ENCODE measurements at regions not wholly inside any gene's neighbourhood (a gene's known extent, or its start where the extent isn't known, plus 50 kb on each side); places are given as distances from the start of the nearest gene placed in this dataset.

GRCh38 chr17:71109697-71110096 lies 940.4 kb downstream of the KCNJ2 start:
- H3K9me3 ChIP-seq (ENCODE audit: low read depth, low read length, poor library complexity, severe bottlenecking), result no peaks in the 10 kb centered on the region
- no peaks in the 10 kb centered on the region for H3K27me3 ChIP-seq (replicated peaks; ENCODE audit: insufficient read depth, low read depth, low read length, poor library complexity)
- no peak for DNase-seq (ENCODE audit: low spot score)
- no peaks in the 10 kb centered on the region for H3K36me3 ChIP-seq (ENCODE audit: insufficient read depth, low read length, poor library complexity, severe bottlenecking)
- POLR2A ChIA-PET (ENCODE audit: low non-redundant PET), result no interaction called here
- H3K27ac ChIP-seq (ENCODE audit: low read depth, low read length, poor library complexity, severe bottlenecking), result no peak overlapping the region
- CTCF ChIA-PET, result no interaction called here
- no TSS peak for BruUV-seq (replicated peaks)
- no peaks in the 10 kb centered on the region for H3K4me1 ChIP-seq (ENCODE audit: insufficient read depth, low read length, poor library complexity, severe bottlenecking)
- intact Hi-C loops (cut with micrococcal nuclease; ENCODE audit: unreplicated experiment), result no loop called here
- no peak for TF ChIP-seq EZH2 (IDR thresholded peaks at IDR 0.05; ENCODE audit: borderline replicate concordance, low read depth, low read length, poor library complexity, severe bottlenecking)
- no peak for TF ChIP-seq CTCF (conservative IDR thresholded peaks at IDR 0.05; ENCODE audit: low read depth, low read length)
- no peak overlapping the region for H3K4me3 ChIP-seq (ENCODE audit: low read depth, low read length, poor library complexity, severe bottlenecking)

- DNase-seq (ENCODE audit: low spot score), result no peak
- no peak for TF ChIP-seq EZH2 (IDR thresholded peaks at IDR 0.05; ENCODE audit: borderline replicate concordance, low read depth, low read length, poor library complexity, severe bottlenecking)
- no peak for TF ChIP-seq CTCF (conservative IDR thresholded peaks at IDR 0.05; ENCODE audit: low read depth, low read length)
- Histone ChIP-seq H3K4me3 (ENCODE audit: low read depth, low read length, poor library complexity, severe bottlenecking) (no peak overlapping the region), H3K27me3 (replicated peaks; ENCODE audit: insufficient read depth, low read depth, low read length, poor library complexity) (no peaks in the 10 kb centered on the region), H3K4me1 (ENCODE audit: insufficient read depth, low read length, poor library complexity, severe bottlenecking) (no peaks in the 10 kb centered on the region), H3K36me3 (ENCODE audit: insufficient read depth, low read length, poor library complexity, severe bottlenecking) (no peaks in the 10 kb centered on the region), H3K27ac (ENCODE audit: low read depth, low read length, poor library complexity, severe bottlenecking) (no peak overlapping the region), H3K9me3 (ENCODE audit: low read depth, low read length, poor library complexity, severe bottlenecking) (no peaks in the 10 kb centered on the region)
- CTCF ChIA-PET, result no interaction called here
- intact Hi-C loops (cut with micrococcal nuclease; ENCODE audit: unreplicated experiment), result no loop called here
- POLR2A ChIA-PET (ENCODE audit: low non-redundant PET), result no interaction called here
- BruUV-seq (replicated peaks), result no TSS peak
These were observed 941.0 kb downstream of the KCNJ2 start for GRCh38 chr17:71110326-71110725.

- no peak overlapping the region for H3K27ac ChIP-seq (ENCODE audit: low read depth, low read length, poor library complexity, severe bottlenecking)
- H3K36me3 ChIP-seq (ENCODE audit: insufficient read depth, low read length, poor library complexity, severe bottlenecking), result no peaks in the 10 kb centered on the region
- H3K9me3 ChIP-seq (ENCODE audit: low read depth, low read length, poor library complexity, severe bottlenecking), result no peaks in the 10 kb centered on the region
- no peak for TF ChIP-seq EZH2 (IDR thresholded peaks at IDR 0.05; ENCODE audit: borderline replicate concordance, low read depth, low read length, poor library complexity, severe bottlenecking)
- no peak for TF ChIP-seq CTCF (conservative IDR thresholded peaks at IDR 0.05; ENCODE audit: low read depth, low read length)
- no peak overlapping the region for H3K4me3 ChIP-seq (ENCODE audit: low read depth, low read length, poor library complexity, severe bottlenecking)
- H3K4me1 ChIP-seq (ENCODE audit: insufficient read depth, low read length, poor library complexity, severe bottlenecking), result no peaks in the 10 kb centered on the region
- DNase-seq (ENCODE audit: low spot score), result no peak
- CTCF ChIA-PET, result no interaction called here
- no peaks in the 10 kb centered on the region for H3K27me3 ChIP-seq (replicated peaks; ENCODE audit: insufficient read depth, low read depth, low read length, poor library complexity)
- intact Hi-C loops (cut with micrococcal nuclease; ENCODE audit: unreplicated experiment), result no loop called here
- POLR2A ChIA-PET (ENCODE audit: low non-redundant PET), result no interaction called here
- no TSS peak for BruUV-seq (replicated peaks)
These were observed 942.1 kb downstream of the KCNJ2 start for GRCh38 chr17:71111460-71111859.
